ENCODE measurements at regions not wholly inside any gene's neighbourhood (a gene's known extent, or its start where the extent isn't known, plus 50 kb on each side); places are given as distances from the start of the nearest gene placed in this dataset.

- no peak for TF ChIP-seq CTCF (IDR thresholded peaks at IDR 0.05)
- TF ChIP-seq POLR2A (IDR thresholded peaks at IDR 0.05) = no peak
Observed at GRCh38 chr12:115057445-115057844, 373.5 kb upstream of the TBX3 start.

Data from Peyer's patch (tissue), 4 donors.